ENCODE measurements at regions not wholly inside any gene's neighbourhood (a gene's known extent, or its start where the extent isn't known, plus 50 kb on each side); places are given as distances from the start of the nearest gene placed in this dataset.

DNA sequence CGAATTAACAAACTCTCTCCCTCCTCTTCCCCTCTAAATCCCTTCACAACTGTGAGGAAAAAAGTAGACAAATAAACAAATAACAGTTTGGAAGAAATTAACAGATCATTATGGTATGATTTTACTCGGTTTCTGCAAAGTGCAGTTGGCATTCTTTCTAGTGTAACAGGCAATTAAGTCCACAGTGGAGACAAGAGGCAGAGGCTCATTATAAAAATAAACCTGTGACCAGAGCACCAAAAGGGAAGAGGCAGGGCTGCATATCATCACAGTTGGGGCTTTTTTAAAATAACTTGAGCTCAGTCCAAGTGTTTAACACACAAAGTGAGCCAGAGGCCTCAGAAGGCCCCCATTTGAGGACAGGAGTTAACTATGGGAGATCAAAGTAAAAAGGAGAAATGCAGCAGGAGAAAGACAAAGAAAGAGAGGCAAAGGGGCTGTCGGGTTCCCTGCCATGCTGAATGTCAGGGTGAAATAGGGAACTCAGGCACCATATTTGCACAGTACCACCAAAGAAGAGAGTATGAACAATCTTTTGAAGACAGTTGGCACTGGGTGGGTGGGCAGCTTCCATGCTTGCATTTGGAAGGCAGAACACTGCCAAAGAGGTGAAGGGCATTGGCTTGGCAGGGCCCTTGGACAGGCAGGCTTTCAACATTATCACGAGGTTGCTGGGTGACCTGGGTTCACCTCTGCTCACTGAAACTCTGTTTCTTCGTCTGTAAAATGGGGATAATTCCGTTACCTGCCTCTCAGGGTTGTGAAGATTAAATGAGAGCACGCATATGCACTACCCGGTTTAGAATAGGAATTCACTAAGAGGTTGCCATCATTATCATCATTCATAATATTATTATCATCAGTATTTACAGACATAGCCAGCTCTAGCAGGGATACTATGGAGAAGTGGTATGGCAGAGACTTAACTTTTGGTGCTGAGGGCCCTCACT, 134.5 kb downstream of the MEX3B start:
- H3K27me3 ChIP-seq, result no peaks in the 10 kb centered on the region
- no peak overlapping the region for H3K4me3 ChIP-seq (ENCODE audit: low read depth, low read length)
- peaks cover 17% of the 10 kb centered on the region for H3K4me1 ChIP-seq
- TF ChIP-seq, protein P1, sequence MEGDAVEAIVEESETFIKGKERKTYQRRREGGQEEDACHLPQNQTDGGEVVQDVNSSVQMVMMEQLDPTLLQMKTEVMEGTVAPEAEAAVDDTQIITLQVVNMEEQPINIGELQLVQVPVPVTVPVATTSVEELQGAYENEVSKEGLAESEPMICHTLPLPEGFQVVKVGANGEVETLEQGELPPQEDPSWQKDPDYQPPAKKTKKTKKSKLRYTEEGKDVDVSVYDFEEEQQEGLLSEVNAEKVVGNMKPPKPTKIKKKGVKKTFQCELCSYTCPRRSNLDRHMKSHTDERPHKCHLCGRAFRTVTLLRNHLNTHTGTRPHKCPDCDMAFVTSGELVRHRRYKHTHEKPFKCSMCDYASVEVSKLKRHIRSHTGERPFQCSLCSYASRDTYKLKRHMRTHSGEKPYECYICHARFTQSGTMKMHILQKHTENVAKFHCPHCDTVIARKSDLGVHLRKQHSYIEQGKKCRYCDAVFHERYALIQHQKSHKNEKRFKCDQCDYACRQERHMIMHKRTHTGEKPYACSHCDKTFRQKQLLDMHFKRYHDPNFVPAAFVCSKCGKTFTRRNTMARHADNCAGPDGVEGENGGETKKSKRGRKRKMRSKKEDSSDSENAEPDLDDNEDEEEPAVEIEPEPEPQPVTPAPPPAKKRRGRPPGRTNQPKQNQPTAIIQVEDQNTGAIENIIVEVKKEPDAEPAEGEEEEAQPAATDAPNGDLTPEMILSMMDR (IDR thresholded peaks at IDR 0.05; ENCODE audit: low read depth, low read length), result no peak
- no peak for DNase-seq
- no peaks in the 10 kb centered on the region; the same call in 1 of the 2 replicates for H3K9me3 ChIP-seq
- H3K36me3 ChIP-seq, result no peaks in the 10 kb centered on the region

GRCh38 chr15:81910355-81911021, 135.3 kb downstream of the MEX3B start:
- Histone ChIP-seq H3K4me1 (peaks cover 17% of the 10 kb centered on the region), H3K27me3 (no peaks in the 10 kb centered on the region), H3K4me3 (ENCODE audit: low read depth, low read length) (no peak overlapping the region), H3K9me3 (no peaks in the 10 kb centered on the region; the same call in 1 of the 2 replicates), H3K36me3 (no peaks in the 10 kb centered on the region)
- no peak for DNase-seq
- TF ChIP-seq, protein P1 (IDR thresholded peaks at IDR 0.05; ENCODE audit: low read depth, low read length), result no peak

GRCh38 chr15:81909011-81909358, 136.8 kb downstream of the MEX3B start:
- TF ChIP-seq, protein P1 (IDR thresholded peaks at IDR 0.05; ENCODE audit: low read depth, low read length), result no peak
- H3K4me1 ChIP-seq, result peaks cover 5% of the 10 kb centered on the region
- no peak for DNase-seq
- no peak overlapping the region for H3K4me3 ChIP-seq (ENCODE audit: low read depth, low read length)
- no peaks in the 10 kb centered on the region for H3K9me3 ChIP-seq
- no peaks in the 10 kb centered on the region for H3K27me3 ChIP-seq
- H3K36me3 ChIP-seq, result no peaks in the 10 kb centered on the region

DNA sequence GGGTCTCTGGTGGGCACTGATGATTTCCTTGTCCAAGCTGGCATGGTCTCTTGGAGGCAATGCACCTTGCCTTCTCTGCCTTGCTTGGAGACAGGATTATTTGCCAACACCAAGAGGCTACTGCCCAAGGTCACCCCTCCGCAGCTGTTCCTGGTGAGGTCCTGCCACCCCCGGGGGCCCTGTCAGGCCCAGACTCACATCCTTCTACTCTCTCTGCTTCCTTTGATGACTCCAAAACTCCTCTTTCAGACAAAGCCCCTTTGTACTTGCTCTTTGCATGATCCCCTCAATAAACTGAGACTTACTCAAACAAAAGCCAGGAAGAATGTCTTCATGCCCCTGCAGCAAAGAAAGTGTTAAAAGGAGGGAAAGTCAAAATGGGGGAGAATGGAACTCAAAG, 137.7 kb downstream of the MEX3B start:
- H3K4me3 ChIP-seq (ENCODE audit: low read depth, low read length), result no peak overlapping the region
- H3K9me3 ChIP-seq, result no peaks in the 10 kb centered on the region
- TF ChIP-seq, protein P1 (IDR thresholded peaks at IDR 0.05; ENCODE audit: low read depth, low read length), result no peak
- no peaks in the 10 kb centered on the region for H3K36me3 ChIP-seq
- H3K27me3 ChIP-seq, result no peaks in the 10 kb centered on the region
- DNase-seq, result no peak
- no peaks in the 10 kb centered on the region; the same call in 1 of the 2 replicates for H3K4me1 ChIP-seq

- H3K9me3 ChIP-seq, result no peaks in the 10 kb centered on the region
- no peaks in the 10 kb centered on the region; the same call in 1 of the 2 replicates for H3K4me1 ChIP-seq
- TF ChIP-seq, protein P1 (IDR thresholded peaks at IDR 0.05; ENCODE audit: low read depth, low read length), result no peak
- H3K27me3 ChIP-seq, result no peaks in the 10 kb centered on the region
- no peak overlapping the region for H3K4me3 ChIP-seq (ENCODE audit: low read depth, low read length)
- no peak for DNase-seq
- no peaks in the 10 kb centered on the region for H3K36me3 ChIP-seq
These were observed 138.3 kb downstream of the MEX3B start for GRCh38 chr15:81907521-81907920.

DNA sequence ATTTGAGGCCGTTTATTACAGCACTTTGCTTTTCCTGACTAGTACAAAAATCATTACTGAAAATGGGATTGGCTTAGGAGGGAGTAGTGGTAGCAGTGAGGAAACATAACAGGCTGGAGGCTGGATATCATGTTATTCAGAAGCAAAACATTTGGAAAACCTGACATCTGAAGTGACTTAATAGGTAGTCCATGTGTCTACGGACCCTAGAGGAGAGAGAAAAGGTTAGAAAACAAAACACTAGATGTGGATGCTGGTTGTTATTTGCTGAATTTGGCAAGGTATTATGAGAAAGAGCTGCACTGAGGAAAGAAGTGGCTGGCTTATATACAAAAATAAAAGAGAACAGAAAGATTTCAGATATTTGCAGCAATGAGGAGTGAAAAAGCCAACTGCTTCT, 139.9 kb downstream of the MEX3B start:
- Histone ChIP-seq H3K27me3 (no peaks in the 10 kb centered on the region), H3K4me3 (ENCODE audit: low read depth, low read length) (no peak overlapping the region), H3K9me3 (no peaks in the 10 kb centered on the region), H3K4me1 (peaks cover 10% of the 10 kb centered on the region), H3K36me3 (no peaks in the 10 kb centered on the region)
- DNase-seq, result no peak
- TF ChIP-seq, protein P1 (IDR thresholded peaks at IDR 0.05; ENCODE audit: low read depth, low read length), result no peak
